Ovary (tissue), 7 donors: ENCODE measurements at regions not wholly inside any gene's neighbourhood (a gene's known extent, or its start where the extent isn't known, plus 50 kb on each side); places are given as distances from the start of the nearest gene placed in this dataset.

Source experiments
- DNase-seq, 5 donors: peaks; one replicate each; pipeline ENCODE4 v3.0.0-alpha.2; 2019 to 2020
- H3K27ac ChIP-seq, 2 donors: fragments of 200-600 bp; one replicate each; pipeline versions ENCODE4 v1.5.1 to v1.8.0; 2019 to 2022
- H3K27me3 ChIP-seq: fragments of 200-600 bp; one replicate; pipeline ENCODE4 v1.8.0; 2022
- H3K36me3 ChIP-seq: fragments of 200-600 bp; sonication (generic); one replicate; pipeline ENCODE4 v1.5.1; 2019
- H3K4me1 ChIP-seq: one replicate; pipeline ENCODE4 v1.8.1; 2013; ENCODE audit warnings: mild to moderate bottlenecking, moderate library complexity; ENCODE audit not compliant: insufficient read depth
- H3K4me3 ChIP-seq: fragments of 200-600 bp; sonication (generic); one replicate; pipeline ENCODE4 v1.5.1; 2017
- H3K9me3 ChIP-seq, 2 donors: fragments of 200-600 bp in 1 of 2; sonication (generic) in 1 of 2; one replicate each; pipeline versions ENCODE4 v1.5.1 to v1.8.1; 2013 to 2019; ENCODE audit warnings: mild to moderate bottlenecking in 1 of 2, moderate library complexity in 1 of 2
- CTCF ChIP-seq, 3 donors: fragments of 450-650 bp in 2 of 3; fragments of 200-600 bp in 1 of 3; IDR thresholded peaks; one replicate each; pipeline versions ENCODE4 v1.5.1 to v1.8.0; 2016 to 2022; ENCODE audit warnings: antibody characterized with exemption in 3 of 3, mild to moderate bottlenecking in 1 of 3
- EP300 ChIP-seq: sonication (generic); formaldehyde crosslinking; IDR thresholded peaks from one replicate; pipeline ENCODE4 v1.6.1; 2017; ENCODE audit warnings: antibody characterized with exemption
- POLR2A ChIP-seq: fragments of 450-650 bp; IDR thresholded peaks from one replicate; pipeline ENCODE4 v1.6.1; 2017; ENCODE audit warnings: antibody characterized with exemption, mild to moderate bottlenecking, moderate library complexity
- WGBS, 3 donors: extraction: QIAGEN DNeasy Blood & Tissue Kit in 1 of 3; methylation state at CpG; one replicate each; pipeline versions ENCODE4 v1.1.5 to v1.1.7; 2013 to 2017; 5-methylcytosine and 5-hydroxymethylcytosine counted together
- intact Hi-C, 4 donors: fragments of 100-400 bp; cut with DNase I; formaldehyde crosslinking; loops; one replicate each; pipeline versions ENCODE4 v1.11.0 to v1.15.1; 2022 to 2023
- donor health status: DM: no; HTN: no; CAD: no; lungs with moderate emphysema.
- donor health status: DM: no; HTN: no; CAD: no.
- donor health status: Bipolar disorder and iron deficiency.
- donor health status: DM: no; HTN: no; CAD: no.
- donor health status: DM: yes; HTN: yes; CAD: no.

DNA sequence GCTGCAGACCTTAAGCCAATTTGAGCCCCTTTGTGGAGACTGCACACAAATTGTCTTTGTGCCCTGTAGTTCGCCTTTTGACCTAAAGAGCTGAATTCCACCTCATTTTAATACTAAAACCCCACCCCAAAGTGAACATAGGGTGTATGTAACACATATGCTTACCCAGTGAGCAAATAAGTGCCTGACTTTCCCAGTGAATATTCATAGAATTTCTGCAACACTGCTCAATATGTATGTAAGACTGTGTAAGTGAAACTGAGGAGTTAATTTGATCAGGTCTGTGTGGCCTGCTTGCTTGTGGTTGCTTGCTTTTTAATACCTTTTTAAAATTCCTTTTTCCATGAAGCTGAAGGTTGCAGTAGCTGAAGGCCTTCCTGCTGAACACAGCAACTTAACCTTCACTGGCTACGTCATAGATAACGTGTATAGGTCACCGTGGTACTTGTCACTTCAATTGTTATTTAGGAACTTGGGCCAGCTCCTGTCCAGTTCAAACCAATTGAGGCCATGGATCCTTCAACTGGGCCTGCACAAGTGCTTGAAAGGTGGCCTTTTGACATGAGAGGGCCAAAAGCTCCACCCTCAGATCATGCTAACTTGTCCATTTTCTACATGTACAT is 131.7 kb upstream of the BTBD3 start:
- no peaks in the 10 kb centered on the region for H3K4me1 ChIP-seq
- H3K4me3 ChIP-seq: no peak overlapping the region
- DNase-seq: no peak
- no peaks in the 10 kb centered on the region for H3K9me3 ChIP-seq
- 79 to 82% (median 82%) methylated on average over 4 of the region's 4 CpGs for WGBS, 3 donors
- intact Hi-C loops: loop anchor here in 1 of 4 donors (10.0 kb wide), 1 partner anchor 59 kb away; no protein-coding TSS in a partner anchor
- no peaks in the 10 kb centered on the region for H3K36me3 ChIP-seq
- no peak for TF ChIP-seq EP300
- TF ChIP-seq POLR2A: no peak
- TF ChIP-seq CTCF (IDR thresholded peaks at IDR 0.05): no peak
- H3K27ac ChIP-seq: no peak overlapping the region
- H3K27me3 ChIP-seq: no peaks in the 10 kb centered on the region

DNA sequence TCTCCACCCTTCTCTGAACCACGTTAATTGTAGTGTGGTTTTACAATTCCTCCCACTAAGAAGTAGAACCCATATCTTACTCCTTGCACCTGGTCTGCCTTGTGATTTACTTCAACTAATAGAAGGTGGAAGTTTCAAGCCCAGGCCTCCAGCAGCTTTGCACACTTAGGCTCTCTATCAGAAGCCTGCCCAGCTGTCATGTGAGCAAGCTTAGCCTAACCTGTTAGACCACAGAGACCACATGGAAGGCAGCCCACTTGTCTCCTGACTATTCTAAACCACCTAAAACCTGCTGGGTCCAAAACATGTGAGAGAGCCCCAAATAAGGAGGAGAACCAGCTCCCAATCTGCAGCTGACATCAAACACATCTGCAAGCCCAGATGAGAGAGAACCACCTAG is 127.6 kb upstream of the BTBD3 start:
- no peaks in the 10 kb centered on the region for H3K36me3 ChIP-seq
- TF ChIP-seq CTCF (IDR thresholded peaks at IDR 0.05) (no peak), EP300 (no peak), POLR2A (no peak)
- WGBS, 3 donors: 78 to 81% (median 79%) methylated on average over 1 of the region's 1 CpG

DNA sequence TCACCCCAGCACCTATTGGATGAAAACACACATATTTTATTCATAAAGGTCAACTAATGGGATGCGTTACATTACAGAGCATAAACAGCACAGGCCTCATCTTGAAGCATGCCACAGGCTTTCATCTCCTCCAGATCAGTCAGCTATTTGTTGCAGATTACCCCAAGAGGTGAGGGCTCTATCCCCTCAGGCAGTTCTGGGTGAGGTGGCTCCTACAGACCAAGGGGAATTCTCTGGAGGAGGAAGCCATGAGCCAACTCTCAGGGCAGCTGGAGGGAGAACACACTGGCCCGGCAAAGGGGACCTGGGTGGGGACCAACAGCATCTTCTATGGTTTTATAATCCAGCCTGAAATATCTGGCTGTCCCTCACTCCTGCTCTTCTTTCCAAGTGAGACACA is 126.4 kb upstream of the BTBD3 start:
- intact Hi-C loops: no loop called here
- Histone ChIP-seq H3K36me3 (no peaks in the 10 kb centered on the region), H3K27me3 (no peaks in the 10 kb centered on the region), H3K27ac (no peak overlapping the region), H3K4me1 (no peaks in the 10 kb centered on the region), H3K9me3 (no peaks in the 10 kb centered on the region), H3K4me3 (no peak overlapping the region)
- DNase-seq: no peak
- TF ChIP-seq POLR2A: no peak
- TF ChIP-seq CTCF (IDR thresholded peaks at IDR 0.05): no peak
- TF ChIP-seq EP300: no peak
- 93 to 96% (median 95%) methylated on average over 2 of the region's 2 CpGs for WGBS, 3 donors

More for the DNA sequence above, 127.6 kb upstream of the BTBD3 start:
- no peak for DNase-seq
- intact Hi-C loops: no loop called here
- H3K4me1 ChIP-seq: no peaks in the 10 kb centered on the region
- no peaks in the 10 kb centered on the region for H3K9me3 ChIP-seq
- H3K4me3 ChIP-seq: no peak overlapping the region
- H3K27ac ChIP-seq: no peak overlapping the region
- H3K27me3 ChIP-seq: no peaks in the 10 kb centered on the region

DNA sequence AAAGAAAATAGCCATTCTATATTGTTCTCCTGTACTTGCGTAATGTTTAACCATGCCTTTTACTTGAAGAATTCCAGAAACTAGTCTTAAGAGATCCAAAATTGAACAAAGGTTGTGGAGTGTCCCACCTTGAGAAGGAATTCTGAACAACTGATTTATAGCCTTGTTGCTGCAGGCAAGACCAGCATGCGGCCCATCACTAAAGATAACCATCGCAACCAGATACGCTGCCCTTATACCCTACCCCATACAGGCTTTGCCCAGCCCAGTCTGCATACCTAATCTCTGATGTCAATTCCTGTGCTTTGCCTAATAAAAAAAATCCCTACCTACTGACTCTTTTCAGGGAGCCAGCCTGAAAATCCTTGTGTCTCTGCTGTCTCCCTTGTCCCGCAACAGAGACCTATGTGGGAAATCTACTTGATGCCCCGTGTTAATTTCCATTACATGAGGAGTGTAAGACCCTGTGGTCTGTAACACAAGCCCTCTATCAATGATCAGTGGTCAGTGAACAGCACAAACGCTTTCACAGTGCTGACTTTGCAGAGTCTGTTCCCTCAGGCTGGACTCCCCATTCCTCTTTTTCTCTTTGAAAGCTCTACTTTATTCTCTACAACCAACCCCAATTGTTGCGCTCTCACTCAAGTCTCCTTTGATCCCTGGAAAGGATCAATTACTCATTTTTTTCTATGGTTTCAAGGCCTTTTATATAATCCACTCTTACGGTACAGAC is 125.7 kb upstream of the BTBD3 start:
- WGBS, 3 donors: 77 to 91% (median 85%) methylated on average over 9 of the region's 9 CpGs
- no peaks in the 10 kb centered on the region for H3K9me3 ChIP-seq
- no peaks in the 10 kb centered on the region for H3K4me1 ChIP-seq
- H3K4me3 ChIP-seq: no peak overlapping the region
- no peaks in the 10 kb centered on the region for H3K36me3 ChIP-seq
- no peak for DNase-seq
- TF ChIP-seq POLR2A (no peak), EP300 (no peak), CTCF (IDR thresholded peaks at IDR 0.05) (no peak)
- H3K27ac ChIP-seq: no peak overlapping the region
- no peaks in the 10 kb centered on the region for H3K27me3 ChIP-seq
- intact Hi-C loops: no loop called here
